Suppressor macrophage (primary cell): ENCODE measurements at regions not wholly inside any gene's neighbourhood (a gene's known extent, or its start where the extent isn't known, plus 50 kb on each side); places are given as distances from the start of the nearest gene placed in this dataset.
"Not testable (repeated sequence)": the region's sequence is repeated elsewhere in the genome, so short reads cannot be mapped to it uniquely, and the experiment has no call there.

Experiments
- DNase-seq, 4 experiments: peaks; one replicate each; pipeline ENCODE4 v3.0.0-alpha.2; 2020 to 2022

GRCh38 chr4:53865054-53865453, 199.4 kb downstream of the CHIC2 start:
- no peak for DNase-seq

GRCh38 chr4:53863736-53864365, 200.6 kb downstream of the CHIC2 start:
- DNase-seq = no peak

GRCh38 chr4:53863158-53863557, 201.2 kb downstream of the CHIC2 start:
- no peak for DNase-seq

- DNase-seq = no peak
These were observed 202.4 kb downstream of the CHIC2 start for GRCh38 chr4:53861856-53862610.

- DNase-seq = no peak
These were observed 205.1 kb downstream of the CHIC2 start for GRCh38 chr4:53859305-53859704.

- DNase-seq = no peak
These were observed 205.7 kb downstream of the CHIC2 start for GRCh38 chr4:53858744-53859143.

GRCh38 chr4:53855581-53856250, 208.7 kb downstream of the CHIC2 start:
- DNase-seq = peak; percentile 36 to 70 (median 54)

- peak in 2 of 4 experiments; percentile 26 to 34 for DNase-seq
These were observed 209.3 kb downstream of the CHIC2 start for GRCh38 chr4:53854991-53855568.

- no peak for DNase-seq
These were observed 212.1 kb downstream of the CHIC2 start for GRCh38 chr4:53852343-53852742.

- no peak for DNase-seq
These were observed 216.4 kb downstream of the CHIC2 start for GRCh38 chr4:53847965-53848364.

GRCh38 chr4:53844551-53844950, 219.9 kb downstream of the CHIC2 start:
- DNase-seq = no peak

GRCh38 chr4:53844133-53844532, 220.3 kb downstream of the CHIC2 start:
- DNase-seq = no peak

- DNase-seq = peak in 2 of 4 experiments; percentile 6 to 14
These were observed 222.7 kb downstream of the CHIC2 start for GRCh38 chr4:53841711-53842110.

GRCh38 chr4:53840643-53841042, 223.8 kb downstream of the CHIC2 start:
- DNase-seq = no peak

GRCh38 chr4:53833302-53834003, 231.0 kb downstream of the CHIC2 start:
- DNase-seq = not testable (repeated sequence)

- no peak for DNase-seq
These were observed 231.9 kb downstream of the CHIC2 start for GRCh38 chr4:53832549-53832948.

- no peak for DNase-seq
These were observed 233.9 kb downstream of the CHIC2 start for GRCh38 chr4:53830511-53830910.

- DNase-seq = no peak
These were observed 230.0 kb upstream of the LNX1 start for GRCh38 chr4:53821179-53821851.

- DNase-seq = no peak
These were observed 226.8 kb upstream of the LNX1 start for GRCh38 chr4:53818104-53818503.

GRCh38 chr4:53816561-53816960, 225.3 kb upstream of the LNX1 start:
- no peak for DNase-seq

GRCh38 chr4:53815281-53815680, 224.0 kb upstream of the LNX1 start:
- DNase-seq = no peak

- DNase-seq = no peak
These were observed 222.7 kb upstream of the LNX1 start for GRCh38 chr4:53813998-53814397.
